ENCODE measurements at regions not wholly inside any gene's neighbourhood (a gene's known extent, or its start where the extent isn't known, plus 50 kb on each side); places are given as distances from the start of the nearest gene placed in this dataset.

DNA sequence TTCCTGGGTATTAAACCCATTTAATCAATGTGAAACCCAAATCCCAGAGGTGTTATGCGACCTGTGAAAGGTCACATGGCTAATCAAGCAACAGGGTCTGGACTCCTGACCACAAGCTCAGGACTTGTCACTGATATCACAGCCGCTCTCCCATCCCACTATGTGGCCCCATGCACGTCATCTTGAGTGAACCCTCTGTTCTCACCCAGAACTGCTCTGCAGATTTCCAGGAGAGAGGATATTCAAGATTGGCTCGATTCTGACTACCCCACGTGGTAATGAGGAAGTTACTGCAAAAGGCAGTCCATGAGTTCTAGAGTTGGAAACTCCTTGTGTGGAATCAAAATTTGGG lies 173.5 kb upstream of the ETV3 start:
- TF ChIP-seq, protein P1, sequence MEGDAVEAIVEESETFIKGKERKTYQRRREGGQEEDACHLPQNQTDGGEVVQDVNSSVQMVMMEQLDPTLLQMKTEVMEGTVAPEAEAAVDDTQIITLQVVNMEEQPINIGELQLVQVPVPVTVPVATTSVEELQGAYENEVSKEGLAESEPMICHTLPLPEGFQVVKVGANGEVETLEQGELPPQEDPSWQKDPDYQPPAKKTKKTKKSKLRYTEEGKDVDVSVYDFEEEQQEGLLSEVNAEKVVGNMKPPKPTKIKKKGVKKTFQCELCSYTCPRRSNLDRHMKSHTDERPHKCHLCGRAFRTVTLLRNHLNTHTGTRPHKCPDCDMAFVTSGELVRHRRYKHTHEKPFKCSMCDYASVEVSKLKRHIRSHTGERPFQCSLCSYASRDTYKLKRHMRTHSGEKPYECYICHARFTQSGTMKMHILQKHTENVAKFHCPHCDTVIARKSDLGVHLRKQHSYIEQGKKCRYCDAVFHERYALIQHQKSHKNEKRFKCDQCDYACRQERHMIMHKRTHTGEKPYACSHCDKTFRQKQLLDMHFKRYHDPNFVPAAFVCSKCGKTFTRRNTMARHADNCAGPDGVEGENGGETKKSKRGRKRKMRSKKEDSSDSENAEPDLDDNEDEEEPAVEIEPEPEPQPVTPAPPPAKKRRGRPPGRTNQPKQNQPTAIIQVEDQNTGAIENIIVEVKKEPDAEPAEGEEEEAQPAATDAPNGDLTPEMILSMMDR (conservative IDR thresholded peaks at IDR 0.05 in 1 of 2, IDR thresholded peaks at IDR 0.05 in 1 of 2; ENCODE audit: low read depth in 1 of 2, low read length in 2 of 2) = no peak
- no peak for TF ChIP-seq EZH2 (IDR thresholded peaks at IDR 0.05; ENCODE audit: low read length, missing control alignments)

All from fibroblast of lung (primary cell).